ENCODE measurements at regions not wholly inside any gene's neighbourhood (a gene's known extent, or its start where the extent isn't known, plus 50 kb on each side); places are given as distances from the start of the nearest gene placed in this dataset.
A peak's percentile ranks its signal among the peaks of the same experiment; 100 is the strongest.
"Not testable (repeated sequence)": the region's sequence is repeated elsewhere in the genome, so short reads cannot be mapped to it uniquely, and the experiment has no call there.

GRCh38 chrX:65451663-65452062 is 82.9 kb downstream of the LAS1L start:
- peak; percentile 4 for DNase-seq (ENCODE audit: low spot score)

DNA sequence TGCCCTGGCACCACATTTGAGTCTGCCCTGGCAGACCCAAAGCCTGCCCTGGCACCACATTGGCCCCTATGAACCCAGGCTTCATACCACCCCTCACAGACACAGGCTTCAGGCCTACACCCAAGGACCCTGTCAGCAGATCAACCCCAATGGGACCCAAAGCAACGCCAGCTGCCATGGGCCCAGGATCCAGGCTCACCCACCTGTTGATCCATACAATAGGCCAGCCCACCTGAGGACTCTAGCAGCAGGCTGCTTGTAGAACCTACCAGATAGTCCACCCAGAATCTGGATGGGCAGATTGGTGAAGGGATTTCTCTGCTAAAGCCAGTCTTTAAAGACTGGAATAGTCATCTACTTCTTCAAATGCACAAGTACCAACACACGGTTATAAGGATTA is 114.4 kb downstream of the LAS1L start:
- DNase-seq (ENCODE audit: low spot score): no peak

GRCh38 chrX:65407662-65408061 is 126.9 kb downstream of the LAS1L start:
- DNase-seq (ENCODE audit: low spot score): not testable (repeated sequence)

- DNase-seq (ENCODE audit: low spot score): no peak
Measured at GRCh38 chrX:65407157-65407626, 127.4 kb downstream of the LAS1L start.

DNA sequence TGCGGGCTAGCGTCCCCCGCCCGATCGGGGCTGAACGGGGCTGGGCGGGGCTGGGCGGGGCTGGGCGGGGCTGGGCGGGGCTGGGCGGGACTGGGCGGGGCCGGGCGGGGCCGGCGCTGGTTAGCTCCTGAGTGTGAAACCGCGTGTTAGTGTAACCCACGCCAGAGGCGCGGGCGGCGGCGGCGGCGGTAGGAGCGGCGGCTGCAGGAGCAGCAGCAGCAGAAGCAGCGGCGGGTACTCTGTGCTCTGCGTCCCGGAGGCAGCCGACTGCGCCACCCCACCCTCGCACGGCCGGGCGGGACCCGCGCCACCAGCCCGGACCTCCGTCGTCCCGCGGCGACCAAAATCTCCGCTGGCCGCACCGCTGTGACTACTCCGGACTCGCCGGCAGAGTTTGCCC is 128.1 kb downstream of the LAS1L start:
- DNase-seq (ENCODE audit: low spot score): no peak

DNA sequence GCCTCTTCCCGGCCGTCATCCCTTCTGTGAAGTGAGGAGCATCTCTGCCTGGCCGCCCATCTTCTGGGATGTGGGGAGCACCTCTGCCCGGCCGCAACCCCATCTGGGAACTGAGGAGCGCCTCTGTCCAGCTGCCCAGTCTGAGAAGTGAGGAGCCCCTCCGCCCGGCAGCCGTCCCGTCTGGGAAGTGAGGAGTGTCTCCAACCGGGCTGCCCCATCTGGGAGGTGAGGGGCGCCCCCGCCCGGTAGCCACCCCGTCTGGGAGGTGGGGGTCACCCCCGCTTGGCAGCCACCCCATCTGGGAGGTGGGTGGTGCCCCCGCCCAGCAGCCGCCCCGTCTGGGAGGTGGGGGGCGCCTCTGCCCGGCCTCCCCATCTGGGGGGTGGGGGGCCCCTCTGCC is 142.3 kb downstream of the LAS1L start:
- no peak for DNase-seq (ENCODE audit: low spot score)

GRCh38 chrX:65389120-65389519 is 145.5 kb downstream of the LAS1L start:
- not testable (repeated sequence) for DNase-seq (ENCODE audit: low spot score)

Data from A172 (cell line).